ENCODE measurements at regions not wholly inside any gene's neighbourhood (a gene's known extent, or its start where the extent isn't known, plus 50 kb on each side); places are given as distances from the start of the nearest gene placed in this dataset.

GRCh38 chr15:60183366-60183765, 179.3 kb downstream of the FOXB1 start:
- TF ChIP-seq EZH2 (IDR thresholded peaks at IDR 0.05; ENCODE audit: borderline replicate concordance, low read depth, low read length, severe bottlenecking), result no peak
- TF ChIP-seq CTCF (IDR thresholded peaks at IDR 0.05; ENCODE audit: borderline replicate concordance, extremely low read depth, low read length, poor library complexity, severe bottlenecking), result no peak
